Glutamatergic neuron (in vitro differentiated cells): ENCODE measurements at regions not wholly inside any gene's neighbourhood (a gene's known extent, or its start where the extent isn't known, plus 50 kb on each side); places are given as distances from the start of the nearest gene placed in this dataset.

ENCODE experiments used
- DNase-seq: peaks from one replicate; pipeline ENCODE4 v3.0.0; 2022
- H3K27ac Mint-ChIP-seq: one replicate; pipeline ENCODE4 v1.8.0; 2020; ENCODE audit warnings: mild to moderate bottlenecking, mixed read lengths, inconsistent platforms; ENCODE audit not compliant: unreplicated experiment
- H3K27me3 Mint-ChIP-seq: one replicate; pipeline ENCODE4 v1.8.0; 2020; ENCODE audit warnings: mild to moderate bottlenecking, moderate library complexity, mixed read lengths, inconsistent platforms; ENCODE audit not compliant: unreplicated experiment
- H3K36me3 Mint-ChIP-seq: one replicate; pipeline ENCODE4 v1.8.0; 2020; ENCODE audit warnings: mild to moderate bottlenecking, mixed read lengths, inconsistent platforms; ENCODE audit not compliant: unreplicated experiment
- H3K4me1 Mint-ChIP-seq: one replicate; pipeline ENCODE4 v1.8.0; 2020; ENCODE audit warnings: mild to moderate bottlenecking, low read depth, mixed read lengths, inconsistent platforms; ENCODE audit not compliant: unreplicated experiment
- H3K4me3 Mint-ChIP-seq: one replicate; pipeline ENCODE4 v1.8.0; 2020; ENCODE audit warnings: mild to moderate bottlenecking, mixed read lengths, inconsistent platforms; ENCODE audit not compliant: unreplicated experiment
- H3K9me3 Mint-ChIP-seq: one replicate; pipeline ENCODE4 v1.8.0; 2020; ENCODE audit warnings: mild to moderate bottlenecking, moderate library complexity, mixed read lengths, inconsistent platforms; ENCODE audit not compliant: unreplicated experiment
- CTCF ChIP-seq: fragments of 200-600 bp; sonication (generic); IDR thresholded peaks from one replicate; pipeline ENCODE4 v1.5.0; 2021; ENCODE audit not compliant: partially characterized antibody, unreplicated experiment

- Mint-ChIP-seq H3K27me3 (no peaks in the 10 kb centered on the region), H3K4me3 (no peak overlapping the region), H3K9me3 (no peaks in the 10 kb centered on the region), H3K27ac (no peak overlapping the region), H3K36me3 (no peaks in the 10 kb centered on the region), H3K4me1 (no peaks in the 10 kb centered on the region)
- TF ChIP-seq CTCF, result no peak
- no peak for DNase-seq
Measured at GRCh38 chr9:108676355-108676754, 179.4 kb downstream of the ACTL7B start.

GRCh38 chr9:108675708-108676107 lies 180.1 kb downstream of the ACTL7B start:
- TF ChIP-seq CTCF, result no peak
- H3K9me3 Mint-ChIP-seq, result no peaks in the 10 kb centered on the region
- no peaks in the 10 kb centered on the region for H3K4me1 Mint-ChIP-seq
- no peaks in the 10 kb centered on the region for H3K36me3 Mint-ChIP-seq
- DNase-seq, result no peak
- H3K27ac Mint-ChIP-seq, result no peak overlapping the region
- H3K27me3 Mint-ChIP-seq, result no peaks in the 10 kb centered on the region
- H3K4me3 Mint-ChIP-seq, result no peak overlapping the region

- DNase-seq, result no peak
- Mint-ChIP-seq H3K27me3 (no peaks in the 10 kb centered on the region), H3K9me3 (no peaks in the 10 kb centered on the region), H3K4me1 (no peaks in the 10 kb centered on the region), H3K36me3 (no peaks in the 10 kb centered on the region), H3K27ac (no peak overlapping the region), H3K4me3 (no peak overlapping the region)
- no peak for TF ChIP-seq CTCF
Measured at GRCh38 chr9:108674766-108675530, 180.8 kb downstream of the ACTL7B start.

GRCh38 chr9:108673386-108673785 lies 182.4 kb downstream of the ACTL7B start:
- no peak for TF ChIP-seq CTCF
- no peaks in the 10 kb centered on the region for H3K36me3 Mint-ChIP-seq
- no peaks in the 10 kb centered on the region for H3K4me1 Mint-ChIP-seq
- no peak overlapping the region for H3K4me3 Mint-ChIP-seq
- peaks cover 2% of the 10 kb centered on the region for H3K27me3 Mint-ChIP-seq
- H3K9me3 Mint-ChIP-seq, result no peaks in the 10 kb centered on the region
- DNase-seq, result no peak
- no peak overlapping the region for H3K27ac Mint-ChIP-seq

DNA sequence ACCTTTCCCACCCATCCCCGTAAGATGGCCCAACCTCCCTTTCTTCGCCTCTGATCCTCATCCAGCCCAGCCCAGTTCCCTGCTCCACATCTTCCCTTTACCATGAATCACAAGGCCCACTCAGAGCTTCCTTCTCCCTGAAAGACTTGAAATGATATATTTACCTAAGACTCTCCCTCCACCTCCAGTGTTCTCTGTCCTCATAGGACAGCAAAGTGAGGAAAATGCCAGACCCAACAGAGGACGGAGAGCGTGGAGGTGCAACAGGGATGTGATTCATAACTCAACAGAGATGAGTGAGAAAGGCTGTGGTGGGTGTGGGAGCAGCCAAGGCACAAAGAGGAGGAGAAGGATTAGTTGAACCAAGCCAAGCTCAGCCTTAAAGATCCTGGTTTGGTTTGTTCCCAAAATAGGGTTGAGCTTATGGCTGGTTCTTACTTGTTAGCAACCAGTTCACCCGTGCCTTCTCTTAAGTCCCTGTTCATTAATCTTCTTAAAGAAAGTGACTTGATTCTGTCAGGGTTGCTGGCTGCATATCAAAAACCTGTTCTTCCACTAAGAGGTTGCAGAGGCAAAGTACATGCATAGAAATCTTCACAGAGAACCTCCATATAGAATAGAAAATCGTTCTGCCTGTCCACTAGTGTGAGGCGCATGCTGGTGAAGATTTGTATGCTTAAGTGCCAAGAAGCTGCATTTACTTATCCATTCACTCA lies 183.2 kb downstream of the ACTL7B start:
- Mint-ChIP-seq H3K9me3 (no peaks in the 10 kb centered on the region), H3K36me3 (no peaks in the 10 kb centered on the region), H3K4me3 (no peak overlapping the region), H3K27ac (no peak overlapping the region), H3K4me1 (no peaks in the 10 kb centered on the region), H3K27me3 (peaks cover 4% of the 10 kb centered on the region)
- DNase-seq, result no peak
- TF ChIP-seq CTCF, result no peak
